ENCODE measurements at regions not wholly inside any gene's neighbourhood (a gene's known extent, or its start where the extent isn't known, plus 50 kb on each side); places are given as distances from the start of the nearest gene placed in this dataset.

- H3K9me3 ChIP-seq (ENCODE audit: control insufficient read depth, insufficient read depth, low read length): no peaks in the 10 kb centered on the region
- H3K27ac ChIP-seq (ENCODE audit: low read depth, low read length): no peak overlapping the region
- WGBS (ENCODE audit: insufficient coverage): no CpG with 5 or more reads among the region's 1 CpG
- no peaks in the 10 kb centered on the region for H3K4me1 ChIP-seq (ENCODE audit: control insufficient read depth, insufficient read depth, low read length)
- DNase-seq (ENCODE audit: low read depth in 4 of 6, low spot score in 6 of 6): no peak
- no peak overlapping the region for H3K4me3 ChIP-seq (ENCODE audit: low read depth, low read length)
- no peaks in the 10 kb centered on the region for H3K36me3 ChIP-seq (ENCODE audit: control insufficient read depth, insufficient read depth, low read length)
- no peaks in the 10 kb centered on the region for H3K27me3 ChIP-seq (ENCODE audit: control insufficient read depth, insufficient read depth, low read length)
These were observed 236.7 kb downstream of the BARHL2 start for GRCh38 chr1:90480271-90480835.

GRCh38 chr1:90476994-90477393 lies 240.1 kb downstream of the BARHL2 start:
- Histone ChIP-seq H3K9me3 (ENCODE audit: control insufficient read depth, insufficient read depth, low read length) (no peaks in the 10 kb centered on the region), H3K27me3 (ENCODE audit: control insufficient read depth, insufficient read depth, low read length) (no peaks in the 10 kb centered on the region), H3K4me1 (ENCODE audit: control insufficient read depth, insufficient read depth, low read length) (no peaks in the 10 kb centered on the region), H3K4me3 (ENCODE audit: low read depth, low read length) (no peak overlapping the region), H3K36me3 (ENCODE audit: control insufficient read depth, insufficient read depth, low read length) (no peaks in the 10 kb centered on the region), H3K27ac (ENCODE audit: low read depth, low read length) (no peak overlapping the region)
- no peak for DNase-seq (ENCODE audit: low read depth in 4 of 6, low spot score in 6 of 6)
- WGBS (ENCODE audit: insufficient coverage): 78% methylated on average over 2 of the region's 3 CpGs

- Histone ChIP-seq H3K27me3 (ENCODE audit: control insufficient read depth, insufficient read depth, low read length) (no peaks in the 10 kb centered on the region), H3K27ac (ENCODE audit: low read depth, low read length) (no peak overlapping the region), H3K4me1 (ENCODE audit: control insufficient read depth, insufficient read depth, low read length) (no peaks in the 10 kb centered on the region), H3K9me3 (ENCODE audit: control insufficient read depth, insufficient read depth, low read length) (no peaks in the 10 kb centered on the region), H3K4me3 (ENCODE audit: low read depth, low read length) (no peak overlapping the region), H3K36me3 (ENCODE audit: control insufficient read depth, insufficient read depth, low read length) (no peaks in the 10 kb centered on the region)
- no CpG with 5 or more reads among the region's 1 CpG for WGBS (ENCODE audit: insufficient coverage)
- DNase-seq (ENCODE audit: low read depth in 4 of 6, low spot score in 6 of 6): peak in 1 of 6 donors; percentile 14
These were observed 240.7 kb downstream of the BARHL2 start for GRCh38 chr1:90476411-90476810.

GRCh38 chr1:90475631-90476030 lies 241.5 kb downstream of the BARHL2 start:
- Histone ChIP-seq H3K27me3 (ENCODE audit: control insufficient read depth, insufficient read depth, low read length) (no peaks in the 10 kb centered on the region), H3K4me3 (ENCODE audit: low read depth, low read length) (no peak overlapping the region), H3K36me3 (ENCODE audit: control insufficient read depth, insufficient read depth, low read length) (no peaks in the 10 kb centered on the region), H3K27ac (ENCODE audit: low read depth, low read length) (no peak overlapping the region), H3K9me3 (ENCODE audit: control insufficient read depth, insufficient read depth, low read length) (no peaks in the 10 kb centered on the region), H3K4me1 (ENCODE audit: control insufficient read depth, insufficient read depth, low read length) (no peaks in the 10 kb centered on the region)
- WGBS (ENCODE audit: insufficient coverage): 20% methylated on average over 1 of the region's 2 CpGs
- DNase-seq (ENCODE audit: low read depth in 4 of 6, low spot score in 6 of 6): peak in 2 of 6 donors; percentile 49 to 78

- WGBS (ENCODE audit: insufficient coverage): no CpG with 5 or more reads among the region's 1 CpG
- no peaks in the 10 kb centered on the region for H3K9me3 ChIP-seq (ENCODE audit: control insufficient read depth, insufficient read depth, low read length)
- H3K36me3 ChIP-seq (ENCODE audit: control insufficient read depth, insufficient read depth, low read length): no peaks in the 10 kb centered on the region
- peak in 1 of 6 donors; percentile 16 for DNase-seq (ENCODE audit: low read depth in 4 of 6, low spot score in 6 of 6)
- no peak overlapping the region for H3K27ac ChIP-seq (ENCODE audit: low read depth, low read length)
- no peak overlapping the region for H3K4me3 ChIP-seq (ENCODE audit: low read depth, low read length)
- H3K27me3 ChIP-seq (ENCODE audit: control insufficient read depth, insufficient read depth, low read length): no peaks in the 10 kb centered on the region
- H3K4me1 ChIP-seq (ENCODE audit: control insufficient read depth, insufficient read depth, low read length): no peaks in the 10 kb centered on the region
These were observed 242.4 kb downstream of the BARHL2 start for GRCh38 chr1:90474731-90475130.

GRCh38 chr1:90474158-90474557 lies 242.9 kb downstream of the BARHL2 start:
- no peaks in the 10 kb centered on the region for H3K4me1 ChIP-seq (ENCODE audit: control insufficient read depth, insufficient read depth, low read length)
- no peaks in the 10 kb centered on the region for H3K27me3 ChIP-seq (ENCODE audit: control insufficient read depth, insufficient read depth, low read length)
- no peak for DNase-seq (ENCODE audit: low read depth in 4 of 6, low spot score in 6 of 6)
- no peaks in the 10 kb centered on the region for H3K36me3 ChIP-seq (ENCODE audit: control insufficient read depth, insufficient read depth, low read length)
- WGBS (ENCODE audit: insufficient coverage): no CpG with 5 or more reads among the region's 2 CpGs
- H3K4me3 ChIP-seq (ENCODE audit: low read depth, low read length): no peak overlapping the region
- H3K9me3 ChIP-seq (ENCODE audit: control insufficient read depth, insufficient read depth, low read length): no peaks in the 10 kb centered on the region
- H3K27ac ChIP-seq (ENCODE audit: low read depth, low read length): no peak overlapping the region

- DNase-seq (ENCODE audit: low read depth in 4 of 6, low spot score in 6 of 6): no peak
- H3K36me3 ChIP-seq (ENCODE audit: control insufficient read depth, insufficient read depth, low read length): no peaks in the 10 kb centered on the region
- H3K27ac ChIP-seq (ENCODE audit: low read depth, low read length): no peak overlapping the region
- no peaks in the 10 kb centered on the region for H3K27me3 ChIP-seq (ENCODE audit: control insufficient read depth, insufficient read depth, low read length)
- H3K9me3 ChIP-seq (ENCODE audit: control insufficient read depth, insufficient read depth, low read length): no peaks in the 10 kb centered on the region
- WGBS (ENCODE audit: insufficient coverage): 92% methylated on average over 1 of the region's 1 CpG
- H3K4me1 ChIP-seq (ENCODE audit: control insufficient read depth, insufficient read depth, low read length): no peaks in the 10 kb centered on the region
- H3K4me3 ChIP-seq (ENCODE audit: low read depth, low read length): no peak overlapping the region
These were observed 244.3 kb downstream of the BARHL2 start for GRCh38 chr1:90472775-90473174.

- no peak for DNase-seq (ENCODE audit: low read depth in 4 of 6, low spot score in 6 of 6)
- Histone ChIP-seq H3K4me3 (ENCODE audit: low read depth, low read length) (no peak overlapping the region), H3K27me3 (ENCODE audit: control insufficient read depth, insufficient read depth, low read length) (no peaks in the 10 kb centered on the region), H3K36me3 (ENCODE audit: control insufficient read depth, insufficient read depth, low read length) (no peaks in the 10 kb centered on the region), H3K27ac (ENCODE audit: low read depth, low read length) (no peak overlapping the region), H3K9me3 (ENCODE audit: control insufficient read depth, insufficient read depth, low read length) (peaks cover 4% of the 10 kb centered on the region), H3K4me1 (ENCODE audit: control insufficient read depth, insufficient read depth, low read length) (no peaks in the 10 kb centered on the region)
- 94% methylated on average over 2 of the region's 2 CpGs for WGBS (ENCODE audit: insufficient coverage)
These were observed 257.5 kb downstream of the BARHL2 start for GRCh38 chr1:90459570-90459969.

- H3K4me1 ChIP-seq (ENCODE audit: control insufficient read depth, insufficient read depth, low read length): no peaks in the 10 kb centered on the region
- DNase-seq (ENCODE audit: low read depth in 4 of 6, low spot score in 6 of 6): peak in 1 of 6 donors; percentile 33
- peaks cover 4% of the 10 kb centered on the region for H3K9me3 ChIP-seq (ENCODE audit: control insufficient read depth, insufficient read depth, low read length)
- 60% methylated on average over 2 of the region's 3 CpGs for WGBS (ENCODE audit: insufficient coverage)
- H3K27ac ChIP-seq (ENCODE audit: low read depth, low read length): no peak overlapping the region
- H3K27me3 ChIP-seq (ENCODE audit: control insufficient read depth, insufficient read depth, low read length): no peaks in the 10 kb centered on the region
- H3K36me3 ChIP-seq (ENCODE audit: control insufficient read depth, insufficient read depth, low read length): no peaks in the 10 kb centered on the region
- H3K4me3 ChIP-seq (ENCODE audit: low read depth, low read length): no peak overlapping the region
These were observed 259.1 kb downstream of the BARHL2 start for GRCh38 chr1:90457985-90458384.

- Histone ChIP-seq H3K4me3 (ENCODE audit: low read depth, low read length) (no peak overlapping the region), H3K27ac (ENCODE audit: low read depth, low read length) (no peak overlapping the region), H3K36me3 (ENCODE audit: control insufficient read depth, insufficient read depth, low read length) (no peaks in the 10 kb centered on the region), H3K27me3 (ENCODE audit: control insufficient read depth, insufficient read depth, low read length) (no peaks in the 10 kb centered on the region), H3K9me3 (ENCODE audit: control insufficient read depth, insufficient read depth, low read length) (no peaks in the 10 kb centered on the region), H3K4me1 (ENCODE audit: control insufficient read depth, insufficient read depth, low read length) (no peaks in the 10 kb centered on the region)
- no CpG with 5 or more reads among the region's 2 CpGs for WGBS (ENCODE audit: insufficient coverage)
- DNase-seq (ENCODE audit: low read depth in 4 of 6, low spot score in 6 of 6): no peak
These were observed 264.6 kb downstream of the BARHL2 start for GRCh38 chr1:90452491-90452890.
